ENCODE measurements at regions not wholly inside any gene's neighbourhood (a gene's known extent, or its start where the extent isn't known, plus 50 kb on each side); places are given as distances from the start of the nearest gene placed in this dataset.

GRCh38 chr14:97713023-97713422 is 915.8 kb downstream of the VRK1 start (continued):
- TF ChIP-seq, protein P1, sequence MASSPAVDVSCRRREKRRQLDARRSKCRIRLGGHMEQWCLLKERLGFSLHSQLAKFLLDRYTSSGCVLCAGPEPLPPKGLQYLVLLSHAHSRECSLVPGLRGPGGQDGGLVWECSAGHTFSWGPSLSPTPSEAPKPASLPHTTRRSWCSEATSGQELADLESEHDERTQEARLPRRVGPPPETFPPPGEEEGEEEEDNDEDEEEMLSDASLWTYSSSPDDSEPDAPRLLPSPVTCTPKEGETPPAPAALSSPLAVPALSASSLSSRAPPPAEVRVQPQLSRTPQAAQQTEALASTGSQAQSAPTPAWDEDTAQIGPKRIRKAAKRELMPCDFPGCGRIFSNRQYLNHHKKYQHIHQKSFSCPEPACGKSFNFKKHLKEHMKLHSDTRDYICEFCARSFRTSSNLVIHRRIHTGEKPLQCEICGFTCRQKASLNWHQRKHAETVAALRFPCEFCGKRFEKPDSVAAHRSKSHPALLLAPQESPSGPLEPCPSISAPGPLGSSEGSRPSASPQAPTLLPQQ (tag by site-specific recombination; IDR thresholded peaks at IDR 0.05): 0 out of 2 replicates have a peak, but pooled peaks have one; percentile 27
- TF ChIP-seq, protein P2, sequence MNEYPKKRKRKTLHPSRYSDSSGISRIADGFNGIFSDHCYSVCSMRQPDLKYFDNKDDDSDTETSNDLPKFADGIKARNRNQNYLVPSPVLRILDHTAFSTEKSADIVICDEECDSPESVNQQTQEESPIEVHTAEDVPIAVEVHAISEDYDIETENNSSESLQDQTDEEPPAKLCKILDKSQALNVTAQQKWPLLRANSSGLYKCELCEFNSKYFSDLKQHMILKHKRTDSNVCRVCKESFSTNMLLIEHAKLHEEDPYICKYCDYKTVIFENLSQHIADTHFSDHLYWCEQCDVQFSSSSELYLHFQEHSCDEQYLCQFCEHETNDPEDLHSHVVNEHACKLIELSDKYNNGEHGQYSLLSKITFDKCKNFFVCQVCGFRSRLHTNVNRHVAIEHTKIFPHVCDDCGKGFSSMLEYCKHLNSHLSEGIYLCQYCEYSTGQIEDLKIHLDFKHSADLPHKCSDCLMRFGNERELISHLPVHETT (tag by site-specific recombination; IDR thresholded peaks at IDR 0.05): peak; percentile 82

GRCh38 chr14:97718886-97719442 is 921.8 kb downstream of the VRK1 start:
- Histone ChIP-seq H3K9me3 (ENCODE audit: control insufficient read depth, insufficient read depth, low read depth, low read length) (no peaks in the 10 kb centered on the region), H3K4me3 (ENCODE audit: low read depth, low read length) (no peak overlapping the region), H3K27ac (ENCODE audit: extremely low read depth, low read depth, low read length) (no peak overlapping the region), H3K36me3 (ENCODE audit: control insufficient read depth in 2 of 2, insufficient read depth in 1 of 2, low read length in 2 of 2) (no peaks in the 10 kb centered on the region), H3K4me1 (ENCODE audit: control insufficient read depth, insufficient read depth, low read length) (no peaks in the 10 kb centered on the region)
- ChIA-PET POLR2A (no interaction called here), CTCF (interaction anchor here (0.5 to 0.7 kb wide), 2 partner anchors 645 to 745 kb away, joined by 3 to 4 read pairs; no protein-coding TSS in a partner anchor)
- TF ChIP-seq KLF9 (tag by site-specific recombination; IDR thresholded peaks at IDR 0.05; ENCODE audit: low read depth) (no peak), HIC1 (tag by site-specific recombination; IDR thresholded peaks at IDR 0.05) (no peak), ZNF112 (tag by site-specific recombination; IDR thresholded peaks at IDR 0.05) (no peak), REPIN1 (tag by site-specific recombination; IDR thresholded peaks at IDR 0.05; ENCODE audit: low read depth) (no peak), ZNF335 (tag by site-specific recombination; conservative IDR thresholded peaks at IDR 0.05) (no peak), SALL2 (tag by site-specific recombination; IDR thresholded peaks at IDR 0.05; ENCODE audit: borderline replicate concordance) (no peak), ZNF610 (tag by site-specific recombination; IDR thresholded peaks at IDR 0.05; ENCODE audit: borderline replicate concordance) (no peak), ZSCAN30 (tag by site-specific recombination; IDR thresholded peaks at IDR 0.05) (no peak), ZNF830 (tag by site-specific recombination; IDR thresholded peaks at IDR 0.05; ENCODE audit: low read depth) (no peak), ZNF837 (tag by site-specific recombination; IDR thresholded peaks at IDR 0.05) (no peak), ZNF416 (tag by site-specific recombination; IDR thresholded peaks at IDR 0.05) (no peak), ZNF473 (tag by site-specific recombination; IDR thresholded peaks at IDR 0.05) (no peak), ZNF223 (tag by site-specific recombination; IDR thresholded peaks at IDR 0.05) (no peak), ZNF747 (tag by site-specific recombination; IDR thresholded peaks at IDR 0.05) (no peak), ZNF114 (tag by site-specific recombination; IDR thresholded peaks at IDR 0.05) (no peak), ZNF548 (tag by site-specific recombination; IDR thresholded peaks at IDR 0.05) (no peak), ZNF785 (tag by site-specific recombination; IDR thresholded peaks at IDR 0.05) (no peak), ZNF677 (tag by site-specific recombination; IDR thresholded peaks at IDR 0.05) (no peak)
- TF ChIP-seq, protein P3, sequence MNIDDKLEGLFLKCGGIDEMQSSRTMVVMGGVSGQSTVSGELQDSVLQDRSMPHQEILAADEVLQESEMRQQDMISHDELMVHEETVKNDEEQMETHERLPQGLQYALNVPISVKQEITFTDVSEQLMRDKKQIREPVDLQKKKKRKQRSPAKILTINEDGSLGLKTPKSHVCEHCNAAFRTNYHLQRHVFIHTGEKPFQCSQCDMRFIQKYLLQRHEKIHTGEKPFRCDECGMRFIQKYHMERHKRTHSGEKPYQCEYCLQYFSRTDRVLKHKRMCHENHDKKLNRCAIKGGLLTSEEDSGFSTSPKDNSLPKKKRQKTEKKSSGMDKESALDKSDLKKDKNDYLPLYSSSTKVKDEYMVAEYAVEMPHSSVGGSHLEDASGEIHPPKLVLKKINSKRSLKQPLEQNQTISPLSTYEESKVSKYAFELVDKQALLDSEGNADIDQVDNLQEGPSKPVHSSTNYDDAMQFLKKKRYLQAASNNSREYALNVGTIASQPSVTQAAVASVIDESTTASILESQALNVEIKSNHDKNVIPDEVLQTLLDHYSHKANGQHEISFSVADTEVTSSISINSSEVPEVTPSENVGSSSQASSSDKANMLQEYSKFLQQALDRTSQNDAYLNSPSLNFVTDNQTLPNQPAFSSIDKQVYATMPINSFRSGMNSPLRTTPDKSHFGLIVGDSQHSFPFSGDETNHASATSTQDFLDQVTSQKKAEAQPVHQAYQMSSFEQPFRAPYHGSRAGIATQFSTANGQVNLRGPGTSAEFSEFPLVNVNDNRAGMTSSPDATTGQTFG (tag by site-specific recombination; IDR thresholded peaks at IDR 0.05; ENCODE audit: borderline replicate concordance): no peak
- TF ChIP-seq, protein P4, sequence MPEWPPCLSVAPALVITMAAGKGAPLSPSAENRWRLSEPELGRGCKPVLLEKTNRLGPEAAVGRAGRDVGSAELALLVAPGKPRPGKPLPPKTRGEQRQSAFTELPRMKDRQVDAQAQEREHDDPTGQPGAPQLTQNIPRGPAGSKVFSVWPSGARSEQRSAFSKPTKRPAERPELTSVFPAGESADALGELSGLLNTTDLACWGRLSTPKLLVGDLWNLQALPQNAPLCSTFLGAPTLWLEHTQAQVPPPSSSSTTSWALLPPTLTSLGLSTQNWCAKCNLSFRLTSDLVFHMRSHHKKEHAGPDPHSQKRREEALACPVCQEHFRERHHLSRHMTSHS (tag by site-specific recombination; IDR thresholded peaks at IDR 0.05): no peak
